ENCODE measurements at regions not wholly inside any gene's neighbourhood (a gene's known extent, or its start where the extent isn't known, plus 50 kb on each side); places are given as distances from the start of the nearest gene placed in this dataset.

DNA sequence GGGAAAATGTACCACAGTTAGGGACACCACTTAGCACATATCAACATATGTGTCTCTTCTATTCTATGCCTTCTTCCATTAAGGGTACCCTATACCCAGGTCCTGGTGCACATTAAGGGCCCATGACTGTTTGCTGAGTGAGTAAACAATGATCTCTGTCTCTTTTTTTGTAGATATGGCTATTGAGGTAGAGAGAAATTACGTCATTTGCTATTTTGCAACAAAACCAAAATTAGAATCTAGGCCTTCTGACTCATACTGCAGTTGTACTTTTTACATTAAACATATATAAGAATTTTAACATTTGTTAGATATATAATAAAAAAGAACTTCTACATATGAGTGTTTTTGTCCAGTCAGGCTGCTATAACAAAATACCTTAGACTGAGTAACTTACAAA is 683.2 kb upstream of the LRRN3 start:
- H3K9me3 ChIP-seq (ENCODE audit: insufficient read depth, low read length): no peaks in the 10 kb centered on the region
- H3K36me3 ChIP-seq (ENCODE audit: insufficient read depth, insufficient read length, low read length): no peaks in the 10 kb centered on the region
- no peak overlapping the region for H3K4me3 ChIP-seq (ENCODE audit: insufficient read length, low read depth)
- TF ChIP-seq SUZ12 (IDR thresholded peaks at IDR 0.05; ENCODE audit: extremely low read depth, insufficient read depth, insufficient read length): no peak
- no peak for TF ChIP-seq YY1 (IDR thresholded peaks at IDR 0.05; ENCODE audit: insufficient read depth, insufficient read length)
- TF ChIP-seq ZNF274 (IDR thresholded peaks at IDR 0.05; ENCODE audit: low read depth, low read length): no peak
- H3K9ac ChIP-seq (ENCODE audit: insufficient read length, low read depth): no peak overlapping the region
- DNase-seq (ENCODE audit: low read depth, low spot score): no peak
- H3K27me3 ChIP-seq (ENCODE audit: insufficient read depth, insufficient read length): no peaks in the 10 kb centered on the region
- H3K4me1 ChIP-seq (ENCODE audit: insufficient read depth, insufficient read length): no peaks in the 10 kb centered on the region

DNA sequence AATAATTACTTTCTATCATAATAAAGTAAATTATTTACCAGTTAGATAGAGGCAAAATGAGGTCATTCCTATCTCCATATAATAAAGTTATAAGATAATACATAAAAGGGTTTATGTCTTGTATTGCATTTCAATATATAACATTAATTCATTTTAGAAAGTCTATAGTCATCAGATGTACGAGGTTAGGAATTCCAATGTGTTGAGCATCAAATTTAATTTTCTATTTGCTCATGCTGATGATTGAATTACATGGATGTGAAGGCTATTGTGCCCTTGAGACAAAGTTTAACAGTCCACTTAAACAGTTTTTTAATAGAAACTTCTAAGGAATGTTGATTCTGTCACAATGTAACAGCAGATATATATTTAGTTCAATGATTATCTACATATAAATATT is 678.3 kb upstream of the LRRN3 start:
- H3K4me3 ChIP-seq (ENCODE audit: insufficient read length, low read depth): no peak overlapping the region
- no peaks in the 10 kb centered on the region for H3K36me3 ChIP-seq (ENCODE audit: insufficient read depth, insufficient read length, low read length)
- TF ChIP-seq SUZ12 (IDR thresholded peaks at IDR 0.05; ENCODE audit: extremely low read depth, insufficient read depth, insufficient read length): no peak
- no peak for TF ChIP-seq ZNF274 (IDR thresholded peaks at IDR 0.05; ENCODE audit: low read depth, low read length)
- TF ChIP-seq YY1 (IDR thresholded peaks at IDR 0.05; ENCODE audit: insufficient read depth, insufficient read length): no peak
- no peaks in the 10 kb centered on the region for H3K9me3 ChIP-seq (ENCODE audit: insufficient read depth, low read length)
- H3K9ac ChIP-seq (ENCODE audit: insufficient read length, low read depth): no peak overlapping the region
- H3K4me1 ChIP-seq (ENCODE audit: insufficient read depth, insufficient read length): no peaks in the 10 kb centered on the region
- no peak for DNase-seq (ENCODE audit: low read depth, low spot score)
- H3K27me3 ChIP-seq (ENCODE audit: insufficient read depth, insufficient read length): no peaks in the 10 kb centered on the region

DNA sequence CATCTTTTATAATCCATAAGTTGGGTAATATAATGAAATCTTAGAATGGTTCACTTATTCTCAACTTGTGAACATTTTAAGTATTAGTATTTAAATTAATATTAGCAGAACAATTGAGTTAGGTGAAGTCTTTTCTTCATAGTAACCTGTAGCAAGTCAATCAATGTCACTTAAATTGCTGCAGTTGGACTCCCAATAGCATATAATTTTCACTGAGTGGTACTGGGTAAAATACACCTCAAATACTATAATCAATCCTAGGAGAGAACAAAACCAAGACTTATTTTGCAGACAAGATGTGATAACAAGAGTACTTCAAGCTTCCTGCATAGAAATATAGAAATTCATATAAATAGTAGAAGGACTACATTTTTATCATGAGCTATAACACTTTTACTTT is 677.9 kb upstream of the LRRN3 start:
- no peak for DNase-seq (ENCODE audit: low read depth, low spot score)
- Histone ChIP-seq H3K9ac (ENCODE audit: insufficient read length, low read depth) (no peak overlapping the region), H3K4me1 (ENCODE audit: insufficient read depth, insufficient read length) (no peaks in the 10 kb centered on the region), H3K9me3 (ENCODE audit: insufficient read depth, low read length) (no peaks in the 10 kb centered on the region), H3K36me3 (ENCODE audit: insufficient read depth, insufficient read length, low read length) (no peaks in the 10 kb centered on the region), H3K27me3 (ENCODE audit: insufficient read depth, insufficient read length) (no peaks in the 10 kb centered on the region), H3K4me3 (ENCODE audit: insufficient read length, low read depth) (no peak overlapping the region)
- TF ChIP-seq YY1 (IDR thresholded peaks at IDR 0.05; ENCODE audit: insufficient read depth, insufficient read length) (no peak), ZNF274 (IDR thresholded peaks at IDR 0.05; ENCODE audit: low read depth, low read length) (no peak), SUZ12 (IDR thresholded peaks at IDR 0.05; ENCODE audit: extremely low read depth, insufficient read depth, insufficient read length) (no peak)

DNA sequence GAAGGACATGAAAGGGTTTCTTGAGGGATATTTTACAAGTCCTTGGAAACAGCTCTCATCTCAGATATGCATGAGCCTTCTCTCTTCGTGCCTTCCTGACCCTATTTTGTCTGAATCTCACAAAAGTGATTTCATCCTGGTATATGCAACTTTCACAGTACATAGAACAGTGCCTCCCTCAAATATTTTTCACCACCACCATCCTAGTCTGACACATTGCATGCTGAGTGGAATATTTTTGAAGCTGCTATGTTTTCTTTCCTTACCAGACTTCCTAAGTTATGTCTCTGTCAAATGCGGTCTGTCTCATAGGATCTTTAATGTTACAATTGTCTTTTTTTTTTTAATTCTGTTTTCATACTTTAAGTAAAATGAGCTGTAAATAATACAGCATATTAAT is 673.3 kb upstream of the LRRN3 start:
- DNase-seq (ENCODE audit: low read depth, low spot score): no peak
- H3K9ac ChIP-seq (ENCODE audit: insufficient read length, low read depth): no peak overlapping the region
- no peaks in the 10 kb centered on the region for H3K4me1 ChIP-seq (ENCODE audit: insufficient read depth, insufficient read length)
- H3K4me3 ChIP-seq (ENCODE audit: insufficient read length, low read depth): no peak overlapping the region
- no peak for TF ChIP-seq YY1 (IDR thresholded peaks at IDR 0.05; ENCODE audit: insufficient read depth, insufficient read length)
- no peak for TF ChIP-seq SUZ12 (IDR thresholded peaks at IDR 0.05; ENCODE audit: extremely low read depth, insufficient read depth, insufficient read length)
- TF ChIP-seq ZNF274 (IDR thresholded peaks at IDR 0.05; ENCODE audit: low read depth, low read length): no peak
- H3K9me3 ChIP-seq (ENCODE audit: insufficient read depth, low read length): no peaks in the 10 kb centered on the region
- no peaks in the 10 kb centered on the region for H3K36me3 ChIP-seq (ENCODE audit: insufficient read depth, insufficient read length, low read length)
- H3K27me3 ChIP-seq (ENCODE audit: insufficient read depth, insufficient read length): no peaks in the 10 kb centered on the region

DNA sequence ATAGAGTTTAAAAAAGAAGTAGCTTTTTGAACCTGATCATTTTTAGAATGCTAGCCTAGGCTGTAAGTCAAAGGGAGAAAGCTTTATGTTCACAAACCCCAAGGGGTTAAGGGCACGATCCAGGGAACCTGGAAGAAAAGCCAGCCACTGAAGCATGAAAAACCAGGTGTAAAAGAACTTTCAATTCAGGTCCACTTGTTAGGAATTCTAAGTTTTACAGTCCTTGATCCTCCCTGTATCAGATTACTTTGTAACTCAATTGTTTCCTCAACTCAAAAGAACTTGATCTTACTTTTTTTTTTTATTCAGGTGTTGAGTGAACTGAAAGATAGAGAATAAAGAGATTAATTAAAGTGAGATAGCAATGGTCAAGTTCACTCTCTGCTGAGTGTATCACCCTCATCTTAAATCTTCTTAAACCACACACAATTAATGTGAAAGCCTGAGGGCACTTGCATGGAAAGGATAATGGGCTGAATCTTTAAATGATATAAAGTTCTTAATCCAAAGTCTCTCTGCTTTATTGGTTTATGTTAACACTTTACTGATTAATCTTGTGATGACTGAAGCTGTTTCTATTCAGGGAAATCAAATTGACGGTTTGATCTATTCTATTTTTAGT is 672.2 kb upstream of the LRRN3 start:
- Histone ChIP-seq H3K9me3 (ENCODE audit: insufficient read depth, low read length) (no peaks in the 10 kb centered on the region), H3K4me3 (ENCODE audit: insufficient read length, low read depth) (no peak overlapping the region), H3K4me1 (ENCODE audit: insufficient read depth, insufficient read length) (no peaks in the 10 kb centered on the region), H3K9ac (ENCODE audit: insufficient read length, low read depth) (no peak overlapping the region), H3K27me3 (ENCODE audit: insufficient read depth, insufficient read length) (no peaks in the 10 kb centered on the region), H3K36me3 (ENCODE audit: insufficient read depth, insufficient read length, low read length) (no peaks in the 10 kb centered on the region)
- TF ChIP-seq ZNF274 (IDR thresholded peaks at IDR 0.05; ENCODE audit: low read depth, low read length): no peak
- no peak for TF ChIP-seq SUZ12 (IDR thresholded peaks at IDR 0.05; ENCODE audit: extremely low read depth, insufficient read depth, insufficient read length)
- no peak for TF ChIP-seq YY1 (IDR thresholded peaks at IDR 0.05; ENCODE audit: insufficient read depth, insufficient read length)
- DNase-seq (ENCODE audit: low read depth, low spot score): no peak

DNA sequence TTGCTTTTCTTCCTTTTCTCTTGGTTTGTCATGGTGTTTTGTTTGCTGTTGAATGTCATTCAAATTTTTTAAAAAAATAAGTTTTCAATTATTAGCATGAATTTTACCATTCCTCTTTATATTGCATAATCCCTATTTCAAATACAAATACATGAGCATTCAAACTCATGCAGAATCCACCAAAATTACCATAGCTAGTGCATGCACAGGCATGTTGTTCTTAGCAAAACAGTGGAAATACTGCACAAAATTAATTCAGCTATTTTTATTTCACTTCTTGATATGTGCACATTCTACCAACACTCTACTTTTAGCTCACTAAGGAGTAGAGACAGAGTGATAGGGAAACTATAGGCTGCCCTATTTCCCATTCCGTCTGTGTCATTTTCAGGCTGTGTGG is 670.1 kb upstream of the LRRN3 start:
- no peak for DNase-seq (ENCODE audit: low read depth, low spot score)
- no peaks in the 10 kb centered on the region for H3K36me3 ChIP-seq (ENCODE audit: insufficient read depth, insufficient read length, low read length)
- no peak overlapping the region for H3K4me3 ChIP-seq (ENCODE audit: insufficient read length, low read depth)
- H3K27me3 ChIP-seq (ENCODE audit: insufficient read depth, insufficient read length): no peaks in the 10 kb centered on the region
- TF ChIP-seq SUZ12 (IDR thresholded peaks at IDR 0.05; ENCODE audit: extremely low read depth, insufficient read depth, insufficient read length) (no peak), YY1 (IDR thresholded peaks at IDR 0.05; ENCODE audit: insufficient read depth, insufficient read length) (no peak), ZNF274 (IDR thresholded peaks at IDR 0.05; ENCODE audit: low read depth, low read length) (no peak)
- no peaks in the 10 kb centered on the region for H3K4me1 ChIP-seq (ENCODE audit: insufficient read depth, insufficient read length)
- H3K9ac ChIP-seq (ENCODE audit: insufficient read length, low read depth): no peak overlapping the region
- no peaks in the 10 kb centered on the region for H3K9me3 ChIP-seq (ENCODE audit: insufficient read depth, low read length)

DNA sequence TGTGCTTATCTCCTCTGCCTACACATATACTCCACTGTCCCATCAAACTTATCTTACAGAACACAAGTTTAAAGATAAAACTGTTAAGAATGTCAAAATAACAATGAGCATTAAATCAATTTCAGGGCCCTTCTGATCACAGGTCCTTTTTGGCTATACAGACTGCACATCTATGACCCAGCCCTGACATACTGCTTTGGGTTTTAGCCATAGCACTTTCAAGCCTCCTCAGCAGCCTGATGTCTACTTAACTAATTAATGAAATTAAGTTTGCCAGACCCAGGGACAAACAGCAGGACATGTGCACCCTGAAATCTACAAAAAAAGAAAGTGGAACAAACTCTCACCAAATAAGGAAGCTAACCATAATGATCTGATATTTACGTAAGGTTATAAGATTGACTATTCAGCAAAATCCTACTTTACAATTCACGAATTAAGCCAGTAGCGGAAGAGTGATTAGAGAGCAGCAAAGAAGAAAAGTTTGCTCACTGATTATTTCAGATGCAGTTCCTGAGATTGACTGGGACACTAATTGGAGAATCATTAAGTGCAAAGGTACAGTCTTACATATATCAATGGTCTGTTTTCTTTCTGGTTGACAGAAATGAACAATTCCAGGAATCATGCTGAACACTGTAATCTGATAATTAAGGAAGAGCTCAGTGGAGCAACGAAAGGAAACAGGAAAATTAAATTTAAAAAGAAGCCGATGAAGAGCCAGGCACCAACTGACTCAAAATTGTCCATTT is 669.3 kb upstream of the LRRN3 start:
- H3K9me3 ChIP-seq (ENCODE audit: insufficient read depth, low read length): no peaks in the 10 kb centered on the region
- H3K36me3 ChIP-seq (ENCODE audit: insufficient read depth, insufficient read length, low read length): no peaks in the 10 kb centered on the region
- no peaks in the 10 kb centered on the region for H3K4me1 ChIP-seq (ENCODE audit: insufficient read depth, insufficient read length)
- DNase-seq (ENCODE audit: low read depth, low spot score): no peak
- H3K9ac ChIP-seq (ENCODE audit: insufficient read length, low read depth): no peak overlapping the region
- no peak overlapping the region for H3K4me3 ChIP-seq (ENCODE audit: insufficient read length, low read depth)
- no peak for TF ChIP-seq YY1 (IDR thresholded peaks at IDR 0.05; ENCODE audit: insufficient read depth, insufficient read length)
- no peak for TF ChIP-seq ZNF274 (IDR thresholded peaks at IDR 0.05; ENCODE audit: low read depth, low read length)
- H3K27me3 ChIP-seq (ENCODE audit: insufficient read depth, insufficient read length): no peaks in the 10 kb centered on the region
